DND-41 (cell line): ENCODE measurements at regions not wholly inside any gene's neighbourhood (a gene's known extent, or its start where the extent isn't known, plus 50 kb on each side); places are given as distances from the start of the nearest gene placed in this dataset.

Source experiments
- CTCF ChIP-seq: IDR thresholded peaks from 2 replicates; pipeline ENCODE4 v1.5.1; 2012; ENCODE audit warnings: borderline replicate concordance, low read length, moderate library complexity, mild to moderate bottlenecking; ENCODE audit not compliant: poor library complexity, severe bottlenecking; ENCODE audit errors: extremely low read depth
- EZH2 ChIP-seq: IDR thresholded peaks from 3 replicates; pipeline ENCODE4 v1.6.1; 2012; ENCODE audit warnings: borderline replicate concordance, low read depth, mild to moderate bottlenecking, moderate library complexity, low read length, inconsistent platforms; ENCODE audit not compliant: severe bottlenecking

GRCh38 chr15:91627473-91628278, 225.8 kb upstream of the SLCO3A1 start:
- TF ChIP-seq CTCF (no peak), EZH2 (no peak)
